ENCODE measurements at regions not wholly inside any gene's neighbourhood (a gene's known extent, or its start where the extent isn't known, plus 50 kb on each side); places are given as distances from the start of the nearest gene placed in this dataset.

DNA sequence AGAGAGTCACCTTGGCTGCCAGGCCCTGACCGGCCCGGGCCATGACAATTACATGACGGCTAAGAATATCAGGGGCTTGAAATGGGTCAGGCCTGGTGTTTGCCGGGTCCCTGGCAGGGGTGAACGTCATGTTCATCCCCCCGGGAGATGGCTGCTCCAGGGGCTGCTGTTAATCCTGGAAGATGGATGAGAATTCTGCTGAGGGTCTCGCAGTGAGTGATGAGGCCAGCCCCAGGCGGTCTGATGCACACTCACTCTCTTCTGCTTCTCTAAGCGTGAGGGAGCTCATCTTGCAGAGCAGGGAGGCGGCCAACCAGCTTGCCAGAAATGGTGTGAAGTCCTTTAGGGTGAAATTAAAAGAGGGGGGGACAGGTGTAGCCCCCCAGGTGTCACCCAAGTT lies 101.3 kb upstream of the ANO1 start:
- no peak for DNase-seq

- no peak for DNase-seq
Measured at GRCh38 chr11:69977951-69978350, 100.2 kb upstream of the ANO1 start.

DNA sequence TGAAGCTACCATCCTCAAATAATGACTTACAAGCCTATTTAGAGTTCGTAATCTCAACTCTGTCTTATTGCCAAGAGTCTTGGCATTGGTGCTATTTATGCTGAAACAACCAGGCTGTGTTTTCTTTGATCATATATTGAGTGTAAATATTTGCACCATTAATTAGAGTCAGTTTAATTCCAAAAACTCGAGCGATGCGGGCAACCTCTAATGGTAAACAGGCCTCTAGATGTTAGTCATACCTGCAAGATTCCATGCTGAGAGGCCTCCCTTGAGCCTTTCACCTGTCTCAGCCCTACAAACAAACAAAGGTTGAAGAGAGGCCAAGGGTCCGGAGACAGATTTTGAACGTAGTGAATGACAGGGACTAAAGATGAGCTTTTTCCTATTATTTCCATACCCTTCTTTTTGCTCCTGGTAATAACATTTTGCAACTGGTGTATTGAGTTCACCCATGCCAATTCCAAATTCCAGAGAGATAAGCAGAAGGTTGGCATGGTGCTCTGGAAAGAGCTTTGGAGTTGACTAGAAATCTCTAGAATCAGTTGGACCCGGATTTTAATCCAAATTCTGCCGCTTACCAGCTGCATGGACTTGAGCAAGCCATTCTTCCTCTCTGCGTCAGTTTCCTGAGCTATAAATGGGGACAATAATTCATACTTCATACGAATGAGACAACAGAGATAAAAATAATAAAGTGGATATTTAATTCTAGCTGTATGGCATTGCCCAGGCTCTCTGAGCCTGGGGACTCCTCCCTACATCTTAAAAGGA lies 99.1 kb upstream of the ANO1 start:
- DNase-seq, result no peak

- DNase-seq, result no peak
Measured at GRCh38 chr11:69979632-69980031, 98.5 kb upstream of the ANO1 start.

DNA sequence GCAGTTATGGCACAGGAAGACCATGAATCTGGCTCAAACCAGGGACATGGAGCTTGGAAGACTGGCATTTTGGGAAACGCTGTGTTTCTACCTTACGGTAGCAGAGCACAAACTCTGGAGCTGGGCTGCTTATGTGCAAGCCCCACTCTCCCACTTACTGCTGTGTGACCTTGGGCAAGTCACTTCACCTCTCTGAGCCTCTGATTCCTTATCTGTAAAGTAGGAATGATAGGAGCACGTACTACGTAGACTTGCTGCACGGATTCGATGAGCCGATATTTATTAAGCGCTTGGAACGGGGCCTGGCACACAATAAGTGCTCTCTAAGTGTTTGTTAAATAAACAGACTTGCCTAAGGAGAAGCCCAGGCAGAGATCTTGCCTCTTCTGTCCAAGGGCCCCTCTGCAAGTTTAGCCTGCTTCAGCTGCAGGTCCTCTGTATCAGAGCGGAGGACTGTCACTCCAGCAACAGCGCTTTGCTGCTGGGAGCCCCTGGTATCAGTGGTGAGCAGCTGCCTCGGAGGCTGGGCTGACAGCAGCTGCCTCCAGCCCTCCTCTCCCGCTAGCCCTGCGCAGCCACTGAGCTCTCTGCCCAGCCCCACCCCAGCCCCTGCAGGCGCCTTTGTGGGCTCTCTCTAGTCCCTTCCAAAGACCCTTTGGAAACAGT lies 96.9 kb upstream of the ANO1 start:
- no peak for DNase-seq

- no peak for DNase-seq
Measured at GRCh38 chr11:69982690-69983570, 95.2 kb upstream of the ANO1 start.

DNA sequence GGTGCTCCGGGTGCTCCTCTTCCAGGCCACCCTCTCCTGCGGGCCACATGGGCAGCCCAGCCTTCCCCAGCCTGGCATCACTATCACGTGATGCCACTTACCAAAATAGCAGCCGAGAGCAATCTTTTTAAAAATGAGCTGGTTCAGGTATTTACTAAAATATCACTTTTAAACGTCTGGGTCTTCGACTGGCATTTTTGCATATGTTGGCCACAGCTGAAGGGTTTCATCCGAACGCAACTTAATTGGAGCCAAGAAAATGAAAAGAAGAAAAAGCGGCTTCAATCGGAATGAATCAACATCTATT lies 94.6 kb upstream of the ANO1 start:
- no peak for DNase-seq

DNA sequence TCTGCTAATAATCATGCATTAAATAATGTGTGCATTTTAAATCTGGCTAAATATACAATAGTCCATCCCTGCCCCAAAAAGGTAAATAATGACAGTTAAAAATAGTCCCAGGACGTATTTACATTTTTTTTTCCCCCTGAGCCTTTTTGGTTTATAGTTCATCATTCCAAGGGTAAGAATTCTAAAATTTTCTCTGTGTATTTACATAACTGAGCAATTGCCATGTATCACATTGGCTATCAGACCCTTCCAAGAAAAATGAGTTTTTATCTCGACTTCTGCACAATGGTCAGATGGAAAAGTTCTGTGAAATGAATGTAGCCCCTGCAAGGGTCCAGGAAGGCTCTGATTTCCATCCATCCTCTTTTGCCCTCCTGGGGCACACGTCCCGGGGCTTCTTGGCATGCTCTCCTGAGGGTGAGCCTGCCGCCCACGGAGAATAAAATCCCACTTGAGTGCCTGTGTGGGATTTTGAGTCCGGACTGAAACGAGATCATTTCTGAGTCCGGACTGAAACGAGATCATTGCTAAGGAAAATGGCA lies 94.1 kb upstream of the ANO1 start:
- no peak for DNase-seq

DNA sequence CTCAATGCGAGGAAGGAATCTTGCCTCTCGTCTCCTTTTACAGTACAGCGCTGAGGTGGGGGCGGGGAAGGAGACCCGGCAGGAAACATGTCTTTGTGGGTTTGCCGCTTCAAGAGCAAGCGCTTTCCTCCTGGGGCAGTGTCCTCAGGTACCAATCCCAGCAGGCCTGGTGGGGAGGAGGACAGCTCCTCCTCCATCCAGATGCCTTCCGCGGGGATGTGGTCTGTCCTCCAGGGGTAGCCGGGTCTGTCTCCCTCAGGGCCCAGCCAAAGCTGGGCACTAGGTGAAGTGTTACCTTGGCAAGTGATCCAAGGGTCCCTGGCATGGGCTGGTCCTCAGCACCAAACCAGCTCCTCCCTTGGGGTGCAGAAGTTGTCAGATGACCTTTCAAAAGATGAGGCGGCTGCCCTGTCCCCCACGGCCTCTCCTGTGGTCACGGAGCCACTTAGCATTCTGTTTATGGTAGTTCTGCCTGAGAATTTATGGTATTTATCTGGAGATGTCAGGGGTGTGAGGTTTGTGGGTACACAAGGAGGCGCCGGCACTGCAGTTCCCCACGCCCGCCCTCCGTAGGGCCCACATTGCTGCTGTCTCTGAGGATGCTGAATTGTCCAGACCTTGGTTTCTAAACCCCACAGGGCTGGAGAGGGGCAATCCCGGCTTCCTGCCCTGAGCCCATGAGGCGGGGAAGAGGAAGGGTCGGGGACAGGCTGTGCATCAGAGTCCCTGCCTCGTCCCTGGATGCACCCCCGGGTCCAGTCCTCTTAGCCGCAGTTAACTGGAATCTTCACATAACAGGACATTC lies 93.5 kb upstream of the ANO1 start:
- DNase-seq, result no peak

DNA sequence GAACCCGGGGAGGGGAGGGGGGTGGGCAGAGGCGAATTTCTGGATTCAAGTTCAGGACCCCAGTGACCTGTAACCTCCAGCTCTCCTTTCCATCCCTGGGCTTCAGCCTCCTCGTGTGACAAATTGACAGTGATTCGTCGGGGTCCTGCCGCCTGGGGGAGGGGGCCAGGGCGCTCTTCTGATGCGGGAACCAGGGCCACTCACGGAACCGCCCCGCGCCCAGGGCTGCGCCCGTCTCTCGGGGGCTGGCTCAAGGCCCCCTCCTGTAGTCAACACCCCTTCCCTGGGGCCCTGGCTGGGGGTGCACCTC lies 92.8 kb upstream of the ANO1 start:
- no peak for DNase-seq

- no peak for DNase-seq
Measured at GRCh38 chr11:69985641-69986439, 92.3 kb upstream of the ANO1 start.

DNA sequence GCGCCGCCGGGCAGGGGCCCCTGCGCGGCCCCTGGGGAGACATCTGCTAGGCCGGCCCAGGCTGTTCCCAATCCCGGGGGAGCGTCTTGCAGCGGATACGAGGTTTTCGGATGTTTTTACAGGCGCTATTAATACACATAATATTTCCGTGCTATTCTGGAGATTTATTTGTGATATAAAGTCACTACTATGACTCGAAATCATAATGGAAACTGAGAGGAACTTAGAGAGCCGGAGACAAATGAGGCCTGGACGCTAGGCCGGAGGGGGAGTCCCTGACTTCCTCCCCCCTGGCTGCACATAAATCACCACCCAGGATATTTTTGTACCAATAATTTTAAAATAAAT lies 91.7 kb upstream of the ANO1 start:
- DNase-seq, result no peak

GRCh38 chr11:69986830-69987229 lies 91.3 kb upstream of the ANO1 start:
- DNase-seq, result no peak

- DNase-seq, result no peak
Measured at GRCh38 chr11:69992026-69992425, 86.1 kb upstream of the ANO1 start.

DNA sequence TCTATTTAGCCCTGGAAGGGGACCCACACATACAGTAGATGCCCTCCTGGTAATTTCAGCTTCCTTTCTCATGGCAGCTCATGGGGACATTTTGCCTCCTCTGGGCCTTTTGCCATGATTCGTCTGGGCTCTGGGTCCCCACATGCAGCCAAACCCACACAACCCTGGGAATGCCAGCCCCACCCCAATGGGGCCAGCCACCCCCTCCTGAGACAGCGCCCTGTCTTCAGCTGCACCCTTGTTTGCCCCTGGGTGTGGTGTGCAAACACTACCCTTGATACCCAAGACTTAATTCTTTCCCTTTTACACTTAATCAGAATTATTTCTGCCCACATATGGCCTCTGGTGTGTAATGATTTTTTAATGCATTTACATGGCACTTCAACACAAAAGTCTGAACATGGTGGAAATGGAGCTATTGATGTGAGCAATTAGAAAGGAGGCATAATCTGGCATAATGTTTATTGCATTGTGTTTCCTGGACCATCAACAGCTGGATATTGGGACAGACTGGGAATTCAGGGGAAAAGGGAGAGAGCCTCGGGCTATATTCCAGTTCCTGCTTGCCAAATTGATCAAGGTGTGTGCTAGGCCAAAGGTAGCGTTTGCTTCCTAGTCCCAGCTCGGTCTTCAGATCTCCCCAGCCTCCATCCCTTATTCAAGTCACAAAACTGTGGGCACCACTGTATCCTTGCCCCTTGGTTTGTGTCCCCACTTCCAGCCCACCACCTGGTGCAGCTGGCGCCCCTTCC lies 85.0 kb upstream of the ANO1 start:
- no peak for DNase-seq

DNA sequence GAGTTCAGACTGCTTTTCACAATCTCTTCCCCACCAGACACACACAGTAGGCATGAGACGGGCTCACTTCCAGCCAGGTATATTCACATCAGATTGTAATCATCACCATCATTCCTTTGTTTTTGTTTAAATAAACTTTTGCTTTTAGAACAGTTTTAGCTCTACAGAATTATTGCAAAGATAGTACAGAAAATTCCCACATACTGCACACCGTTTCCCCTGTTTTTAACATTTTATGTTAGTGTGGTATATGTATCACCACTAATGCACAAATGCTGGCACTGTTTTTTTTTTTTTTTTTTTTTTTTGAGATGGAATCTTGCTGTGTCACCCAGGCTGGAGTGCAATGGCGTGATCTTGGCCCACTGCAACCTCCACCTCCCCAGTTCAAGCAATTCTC lies 83.3 kb upstream of the ANO1 start:
- no peak for DNase-seq

DNA sequence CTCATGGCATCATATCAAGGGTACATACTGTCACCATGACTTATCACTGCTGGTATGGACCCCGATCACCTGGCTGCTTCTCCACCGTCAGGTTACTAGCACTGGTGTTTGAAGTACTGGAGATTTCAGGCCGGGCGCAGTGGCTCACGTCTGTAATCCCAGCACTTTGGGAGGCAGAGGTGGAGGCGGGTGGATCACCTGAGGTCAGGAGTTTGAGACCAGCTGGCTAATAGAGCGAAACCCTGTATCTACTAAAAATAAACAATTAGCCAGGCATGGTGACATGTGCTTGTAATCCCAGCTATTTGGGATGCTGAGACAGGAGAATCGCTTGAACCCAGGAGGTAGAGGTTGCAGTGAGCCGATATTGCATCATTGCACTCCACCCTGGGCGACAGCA lies 82.4 kb upstream of the ANO1 start:
- DNase-seq, result no peak

DNA sequence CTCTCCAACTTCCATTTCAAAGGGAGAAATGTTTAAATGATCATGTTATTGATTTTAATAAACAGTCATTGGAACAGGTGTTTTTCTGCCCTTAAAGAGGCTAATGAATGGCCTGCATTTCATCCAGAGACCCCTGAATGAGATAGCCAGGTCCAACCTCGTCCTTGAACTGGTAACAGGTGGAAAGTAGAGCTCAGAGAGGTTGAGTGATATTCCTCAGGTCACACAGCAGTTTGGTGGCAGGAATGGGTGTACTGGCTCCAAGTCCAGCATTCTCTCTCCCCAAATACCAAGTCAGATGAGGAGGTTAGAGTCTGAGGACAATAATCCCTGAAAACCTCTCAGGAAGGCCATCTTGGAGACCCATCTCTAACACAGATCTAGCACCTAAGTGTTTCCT lies 81.7 kb upstream of the ANO1 start:
- no peak for DNase-seq

GRCh38 chr11:69997352-69997751 lies 80.8 kb upstream of the ANO1 start:
- DNase-seq, result no peak

GRCh38 chr11:69999721-70000120 lies 78.4 kb upstream of the ANO1 start:
- no peak for DNase-seq

DNA sequence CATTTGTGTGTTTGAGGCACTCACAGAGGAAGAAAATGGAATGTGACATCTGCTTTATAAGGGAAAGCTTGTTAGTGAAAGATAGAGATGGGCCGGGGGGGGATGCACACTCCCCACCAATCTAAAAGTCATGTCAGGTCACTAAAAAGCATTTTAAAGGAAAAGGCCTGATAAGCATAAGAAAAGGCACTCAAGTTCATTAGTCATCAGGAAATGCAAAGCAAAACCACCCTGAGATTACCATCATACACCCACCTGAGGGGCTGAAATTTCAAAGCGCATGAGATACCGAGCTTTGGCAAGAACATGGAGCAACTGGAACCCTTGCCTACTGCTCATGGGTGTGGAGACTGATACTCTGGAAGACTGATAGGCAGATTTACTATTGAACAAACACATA lies 77.9 kb upstream of the ANO1 start:
- DNase-seq, result no peak

DNA sequence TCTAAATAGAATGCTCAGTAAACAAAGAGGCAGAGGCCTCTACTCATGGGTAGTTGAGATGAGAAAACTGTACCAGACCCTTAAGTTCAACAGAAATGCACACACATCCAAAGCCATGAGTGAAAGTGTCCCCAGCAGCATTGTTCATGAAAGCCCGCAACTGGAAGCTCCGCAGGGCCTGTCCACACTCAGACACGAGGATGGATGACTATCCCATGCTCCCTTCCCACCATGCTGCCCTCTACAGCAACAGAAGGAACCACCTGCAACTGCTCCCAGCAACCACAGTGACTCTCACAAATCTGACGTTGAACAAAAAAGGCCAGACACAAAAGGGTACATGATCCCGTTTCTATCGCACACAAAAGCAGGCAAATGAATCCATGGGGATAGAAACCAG lies 76.9 kb upstream of the ANO1 start:
- DNase-seq, result no peak
